Neural progenitor cell (in vitro differentiated cells): ENCODE measurements at regions not wholly inside any gene's neighbourhood (a gene's known extent, or its start where the extent isn't known, plus 50 kb on each side); places are given as distances from the start of the nearest gene placed in this dataset.
A peak's percentile ranks its signal among the peaks of the same experiment; 100 is the strongest.

Experiments used
- DNase-seq: peaks from one replicate; pipeline ENCODE4 v3.0.0-alpha.2; 2016; ENCODE audit warnings: low spot score
- H2AFZ ChIP-seq: fragments of 200-600 bp; sonication (generic); replicated peaks from 2 replicates; pipeline ENCODE4 v1.6.1; 2016; ENCODE audit warnings: antibody characterized with exemption
- H3F3A ChIP-seq: fragments of 200-600 bp; sonication (generic); 2 replicates; pipeline ENCODE4 v1.6.1; 2016; ENCODE audit warnings: antibody characterized with exemption, low read depth
- H3K27ac ChIP-seq: fragments of 200-600 bp; sonication (generic); 2 replicates; pipeline ENCODE4 v1.5.1; 2016; ENCODE audit warnings: mild to moderate bottlenecking
- H3K27me3 ChIP-seq: fragments of 200-600 bp; sonication (generic); 2 replicates; pipeline ENCODE4 v1.6.1; 2016; ENCODE audit warnings: mild to moderate bottlenecking, moderate library complexity
- H3K36me3 ChIP-seq: fragments of 200-600 bp; sonication (generic); 2 replicates; pipeline ENCODE4 v1.5.1; 2016
- H3K4me1 ChIP-seq: fragments of 200-600 bp; sonication (generic); 2 replicates; pipeline ENCODE4 v1.6.1; 2016; ENCODE audit warnings: mixed run types
- H3K4me2 ChIP-seq: fragments of 200-600 bp; sonication (generic); 2 replicates; pipeline ENCODE4 v1.6.1; 2016
- H3K4me3 ChIP-seq: fragments of 200-600 bp; sonication (generic); 2 replicates; pipeline ENCODE4 v1.5.1; 2016
- H3K79me2 ChIP-seq: fragments of 200-600 bp; sonication (generic); 2 replicates; pipeline ENCODE4 v1.6.1; 2016; ENCODE audit warnings: low read depth
- H3K9ac ChIP-seq: fragments of 200-600 bp; sonication (generic); 2 replicates; pipeline ENCODE4 v1.6.1; 2016
- H3K9me3 ChIP-seq: fragments of 200-600 bp; sonication (generic); 2 replicates; pipeline ENCODE4 v1.5.1; 2016; ENCODE audit warnings: low read depth
- H4K20me1 ChIP-seq: fragments of 200-600 bp; sonication (generic); 2 replicates; pipeline ENCODE4 v1.6.1; 2016; ENCODE audit warnings: low read depth
- H3K27ac Mint-ChIP-seq: 3 replicates; pipeline ENCODE4 v1.8.0; 2021; ENCODE audit warnings: mixed read lengths
- H3K27me3 Mint-ChIP-seq: 2 replicates; pipeline ENCODE4 v1.8.0; 2022; ENCODE audit warnings: low read depth, mild to moderate bottlenecking, inconsistent platforms, moderate library complexity, mixed read lengths; ENCODE audit not compliant: insufficient read depth
- H3K36me3 Mint-ChIP-seq: 3 replicates; pipeline ENCODE4 v1.8.0; 2021; ENCODE audit warnings: mixed read lengths
- H3K4me1 Mint-ChIP-seq: 3 replicates; pipeline ENCODE4 v1.8.0; 2021; ENCODE audit warnings: mixed read lengths
- H3K4me3 Mint-ChIP-seq: 3 replicates; pipeline ENCODE4 v1.8.0; 2021; ENCODE audit warnings: mild to moderate bottlenecking, moderate library complexity, mixed read lengths
- H3K9me3 Mint-ChIP-seq: 3 replicates; pipeline ENCODE4 v1.8.0; 2020; ENCODE audit warnings: mixed read lengths
- CTCF ChIP-seq: fragments of 200-600 bp; sonication (generic); IDR thresholded peaks from 2 replicates; pipeline ENCODE4 v1.5.1; 2017; ENCODE audit warnings: antibody characterized with exemption, mild to moderate bottlenecking
- EZH2 ChIP-seq: fragments of 200-600 bp; sonication (generic); IDR thresholded peaks from 2 replicates; pipeline ENCODE4 v1.6.1; 2017; ENCODE audit warnings: antibody characterized with exemption, mild to moderate bottlenecking, moderate library complexity
- EZH2phosphoT487 ChIP-seq: fragments of 200-600 bp; sonication (generic); IDR thresholded peaks from 2 replicates; pipeline ENCODE4 v1.6.1; 2017; ENCODE audit warnings: antibody characterized with exemption

DNA sequence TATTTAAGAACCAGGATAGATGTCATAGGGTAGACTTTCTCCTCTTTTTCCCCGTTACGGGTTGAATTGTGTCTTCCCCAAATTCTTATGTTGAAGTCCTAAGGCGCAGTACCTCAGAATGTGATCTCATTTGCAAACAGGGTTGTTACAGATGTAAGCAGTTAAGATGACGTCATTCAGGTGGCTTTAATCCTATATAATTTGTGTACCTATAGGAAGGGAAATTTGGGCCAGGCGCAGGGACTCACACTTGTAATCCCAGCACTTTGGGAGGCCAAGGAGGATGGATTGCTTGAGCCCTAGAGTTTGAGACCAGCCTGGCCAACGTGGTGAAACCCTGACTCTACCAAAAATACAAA, 99.5 kb upstream of the DHX40 start:
- Mint-ChIP-seq H3K4me3 (no peak overlapping the region), H3K9me3 (no peaks in the 10 kb centered on the region), H3K27me3 (no peaks in the 10 kb centered on the region), H3K27ac (no peak overlapping the region), H3K4me1 (peaks cover 13% of the 10 kb centered on the region), H3K36me3 (no peaks in the 10 kb centered on the region)
- TF ChIP-seq EZH2phosphoT487 (no peak), CTCF (no peak), EZH2 (no peak)
- Histone ChIP-seq H3K9me3 (no peaks in the 10 kb centered on the region), H4K20me1 (no peaks in the 10 kb centered on the region), H3K79me2 (no peaks in the 10 kb centered on the region), H3K27me3 (no peaks in the 10 kb centered on the region), H3K4me2 (no peak overlapping the region), H3K9ac (no peak overlapping the region), H3K4me3 (no peak overlapping the region), H3F3A (no peaks in the 10 kb centered on the region), H3K4me1 (peaks cover 8% of the 10 kb centered on the region), H3K27ac (no peak overlapping the region), H3K36me3 (no peaks in the 10 kb centered on the region), H2AFZ (no peak overlapping the region)
- no peak for DNase-seq

DNA sequence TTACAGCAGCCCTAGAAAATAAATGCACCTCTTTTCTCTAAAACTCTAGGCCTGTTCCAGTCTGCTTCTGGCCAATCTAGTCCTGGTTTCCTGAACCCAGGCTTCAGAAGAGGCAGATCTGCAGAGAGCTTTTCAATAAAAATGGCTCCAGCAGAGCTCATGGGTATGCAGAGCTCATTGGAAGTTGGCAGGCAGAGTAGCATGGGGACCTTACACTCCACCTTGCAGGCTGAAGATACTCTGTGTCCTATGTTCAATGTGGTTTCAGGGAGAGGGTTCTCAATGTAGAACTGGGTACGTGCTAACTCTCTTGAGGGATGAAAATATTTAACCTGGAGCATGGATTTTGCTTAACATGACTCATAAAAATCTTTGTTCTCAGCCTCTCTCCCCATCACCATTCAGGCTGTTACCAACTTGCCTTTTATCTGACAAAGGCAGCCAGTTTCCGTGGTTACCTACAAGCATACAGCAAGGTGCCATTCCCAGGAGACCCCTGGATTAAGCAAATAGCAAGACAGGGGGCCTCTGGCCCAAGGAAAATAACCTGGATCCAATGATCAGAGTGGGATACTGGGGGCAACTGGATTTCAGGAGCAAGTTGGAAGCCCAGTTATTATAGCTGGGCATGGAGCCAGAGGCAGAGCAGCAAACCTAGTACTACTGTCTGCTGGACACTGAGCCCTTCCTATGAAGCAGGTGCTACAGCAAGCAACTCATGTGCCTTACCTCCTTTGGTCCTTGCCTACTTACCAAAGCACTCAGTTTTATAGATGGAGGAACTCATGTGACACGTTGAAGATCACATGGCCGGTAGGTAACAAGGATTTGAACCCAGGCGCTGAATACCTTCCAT, 98.2 kb upstream of the DHX40 start:
- H3K4me2 ChIP-seq: no peak overlapping the region
- H3K36me3 ChIP-seq: no peaks in the 10 kb centered on the region
- H3K27me3 ChIP-seq: no peaks in the 10 kb centered on the region
- no peak overlapping the region for H3K4me3 Mint-ChIP-seq
- no peaks in the 10 kb centered on the region for H3K79me2 ChIP-seq
- no peak overlapping the region for H3K27ac ChIP-seq
- peaks cover 13% of the 10 kb centered on the region for H3K4me1 Mint-ChIP-seq
- H3F3A ChIP-seq: no peaks in the 10 kb centered on the region
- no peak for TF ChIP-seq CTCF
- TF ChIP-seq EZH2phosphoT487: no peak
- no peak for TF ChIP-seq EZH2
- H3K9ac ChIP-seq: no peak overlapping the region
- H3K9me3 Mint-ChIP-seq: no peaks in the 10 kb centered on the region
- no peaks in the 10 kb centered on the region for H3K27me3 Mint-ChIP-seq
- no peak overlapping the region for H2AFZ ChIP-seq
- peaks cover 8% of the 10 kb centered on the region for H3K4me1 ChIP-seq
- no peaks in the 10 kb centered on the region for H3K9me3 ChIP-seq
- H4K20me1 ChIP-seq: no peaks in the 10 kb centered on the region
- DNase-seq: peak; percentile 19
- H3K27ac Mint-ChIP-seq: peak overlapping the region; percentile 69
- H3K4me3 ChIP-seq: no peak overlapping the region
- H3K36me3 Mint-ChIP-seq: no peaks in the 10 kb centered on the region

DNA sequence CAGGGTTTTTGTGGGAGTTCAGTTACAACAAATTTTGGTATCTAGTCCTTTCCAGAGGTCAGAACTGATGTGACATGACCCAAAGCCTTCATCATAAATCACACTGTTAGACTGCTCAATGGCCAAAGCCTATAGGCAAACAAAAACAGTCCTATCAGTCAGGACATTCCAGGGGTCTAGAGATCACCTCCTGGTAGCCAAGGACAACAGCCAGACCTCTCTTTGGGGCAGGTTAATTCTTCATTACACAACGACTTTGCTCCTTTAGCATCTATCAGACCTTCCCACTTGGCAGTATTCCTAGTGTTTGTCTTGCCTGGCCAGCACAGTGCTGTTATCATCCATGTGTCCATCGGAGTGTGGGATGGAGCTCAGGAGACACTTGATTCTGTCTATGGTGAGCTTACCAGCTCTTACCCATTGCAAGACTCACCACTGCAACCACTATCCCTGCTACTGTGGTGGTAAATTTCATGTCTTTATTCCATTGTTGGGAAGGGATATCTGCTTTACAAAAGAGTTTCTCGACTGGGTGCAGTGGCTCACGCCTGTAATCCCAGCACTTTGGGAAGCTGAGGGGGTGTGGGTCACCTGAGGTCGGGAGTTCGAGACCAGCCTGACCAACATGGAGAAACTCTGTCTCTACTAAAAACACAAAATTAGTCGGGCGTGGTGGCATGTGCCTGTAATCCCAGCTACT, 95.5 kb upstream of the DHX40 start:
- Mint-ChIP-seq H3K4me1 (peaks cover 13% of the 10 kb centered on the region), H3K4me3 (no peak overlapping the region), H3K27ac (no peak overlapping the region), H3K36me3 (no peaks in the 10 kb centered on the region), H3K9me3 (no peaks in the 10 kb centered on the region), H3K27me3 (no peaks in the 10 kb centered on the region)
- Histone ChIP-seq H3K27ac (no peak overlapping the region), H4K20me1 (no peaks in the 10 kb centered on the region), H2AFZ (no peak overlapping the region), H3K36me3 (no peaks in the 10 kb centered on the region), H3K9me3 (no peaks in the 10 kb centered on the region), H3K4me1 (peaks cover 8% of the 10 kb centered on the region), H3F3A (no peaks in the 10 kb centered on the region), H3K27me3 (no peaks in the 10 kb centered on the region), H3K79me2 (no peaks in the 10 kb centered on the region), H3K4me2 (no peak overlapping the region), H3K4me3 (no peak overlapping the region), H3K9ac (no peak overlapping the region)
- TF ChIP-seq EZH2 (no peak), EZH2phosphoT487 (no peak), CTCF (no peak)
- no peak for DNase-seq
